ENCODE measurements at regions not wholly inside any gene's neighbourhood (a gene's known extent, or its start where the extent isn't known, plus 50 kb on each side); places are given as distances from the start of the nearest gene placed in this dataset.
A peak's percentile ranks its signal among the peaks of the same experiment; 100 is the strongest.

- H3K4me3 ChIP-seq (replicated peaks in 1 of 2; ENCODE audit: low read depth in 2 of 2, low read length in 2 of 2): no peak overlapping the region
- TF ChIP-seq, protein P1, sequence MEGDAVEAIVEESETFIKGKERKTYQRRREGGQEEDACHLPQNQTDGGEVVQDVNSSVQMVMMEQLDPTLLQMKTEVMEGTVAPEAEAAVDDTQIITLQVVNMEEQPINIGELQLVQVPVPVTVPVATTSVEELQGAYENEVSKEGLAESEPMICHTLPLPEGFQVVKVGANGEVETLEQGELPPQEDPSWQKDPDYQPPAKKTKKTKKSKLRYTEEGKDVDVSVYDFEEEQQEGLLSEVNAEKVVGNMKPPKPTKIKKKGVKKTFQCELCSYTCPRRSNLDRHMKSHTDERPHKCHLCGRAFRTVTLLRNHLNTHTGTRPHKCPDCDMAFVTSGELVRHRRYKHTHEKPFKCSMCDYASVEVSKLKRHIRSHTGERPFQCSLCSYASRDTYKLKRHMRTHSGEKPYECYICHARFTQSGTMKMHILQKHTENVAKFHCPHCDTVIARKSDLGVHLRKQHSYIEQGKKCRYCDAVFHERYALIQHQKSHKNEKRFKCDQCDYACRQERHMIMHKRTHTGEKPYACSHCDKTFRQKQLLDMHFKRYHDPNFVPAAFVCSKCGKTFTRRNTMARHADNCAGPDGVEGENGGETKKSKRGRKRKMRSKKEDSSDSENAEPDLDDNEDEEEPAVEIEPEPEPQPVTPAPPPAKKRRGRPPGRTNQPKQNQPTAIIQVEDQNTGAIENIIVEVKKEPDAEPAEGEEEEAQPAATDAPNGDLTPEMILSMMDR (IDR thresholded peaks at IDR 0.05; ENCODE audit: low read depth, low read length): no peak
- no peak for DNase-seq (ENCODE audit: low read depth in 2 of 2)
These were observed 289.4 kb upstream of the SASH1 start for GRCh38 chr6:148053209-148053608.

DNA sequence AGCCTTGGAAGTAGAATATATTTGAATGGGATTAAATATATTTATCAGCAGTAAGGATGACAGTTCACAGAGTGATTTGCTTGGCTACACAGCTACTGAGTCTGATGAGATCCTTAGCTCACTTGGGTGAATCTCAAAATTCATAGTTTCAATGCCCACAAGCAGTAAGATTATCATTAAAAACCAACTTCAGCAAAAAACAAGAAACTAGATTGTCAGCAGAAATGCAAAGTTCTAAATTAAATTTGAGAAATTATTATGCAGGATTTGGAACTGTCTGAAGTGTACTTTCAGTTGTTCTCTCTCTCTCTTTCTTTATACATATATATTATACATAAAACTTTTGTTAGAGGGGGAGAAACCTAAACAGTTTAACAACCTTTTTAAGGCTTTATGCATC, 288.8 kb upstream of the SASH1 start:
- TF ChIP-seq, protein P1 (IDR thresholded peaks at IDR 0.05; ENCODE audit: low read depth, low read length): no peak
- H3K4me3 ChIP-seq (replicated peaks in 1 of 2; ENCODE audit: low read depth in 2 of 2, low read length in 2 of 2): no peak overlapping the region
- no peak for DNase-seq (ENCODE audit: low read depth in 2 of 2)

DNA sequence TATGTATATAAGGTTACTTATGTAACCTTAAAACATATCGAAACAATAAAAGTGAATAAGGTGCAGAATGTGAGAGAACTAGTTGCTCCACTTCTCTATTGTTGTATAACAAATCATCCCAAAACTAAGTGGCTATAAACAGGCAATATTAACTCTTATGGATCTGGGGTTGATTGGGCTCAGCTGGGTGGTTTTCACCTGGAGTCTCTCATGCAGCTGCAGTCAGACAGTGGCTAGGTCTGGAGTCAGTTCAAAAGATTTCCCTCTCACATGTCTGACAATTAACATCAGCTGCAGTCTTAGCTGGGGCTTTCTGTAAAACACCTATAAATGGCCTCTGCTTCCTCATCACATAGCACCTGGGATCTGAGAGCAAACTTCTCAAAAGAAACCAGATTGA, 288.4 kb upstream of the SASH1 start:
- TF ChIP-seq, protein P1 (IDR thresholded peaks at IDR 0.05; ENCODE audit: low read depth, low read length): no peak
- DNase-seq (ENCODE audit: low read depth in 2 of 2): no peak
- no peak overlapping the region for H3K4me3 ChIP-seq (replicated peaks in 1 of 2; ENCODE audit: low read depth in 2 of 2, low read length in 2 of 2)

DNA sequence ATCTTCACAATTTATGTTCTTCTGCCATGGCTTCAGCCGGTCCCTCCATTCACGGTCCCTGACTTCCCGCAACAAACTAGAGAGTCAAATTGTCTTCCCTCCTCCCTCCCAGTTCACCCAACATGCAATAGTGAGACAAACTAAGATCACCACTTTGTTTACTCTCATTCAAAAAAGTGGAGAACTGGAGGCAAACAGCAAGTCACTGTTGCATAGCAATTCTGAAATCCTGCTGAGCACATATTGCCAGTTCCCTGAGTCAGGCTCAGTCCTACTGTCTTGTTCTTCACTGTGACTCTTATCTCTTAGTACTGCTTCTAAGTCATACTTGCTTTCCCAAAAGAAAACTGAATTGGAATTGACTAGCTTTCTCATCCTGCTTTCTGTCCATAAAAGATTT, 287.2 kb upstream of the SASH1 start:
- H3K4me3 ChIP-seq (replicated peaks in 1 of 2; ENCODE audit: low read depth in 2 of 2, low read length in 2 of 2): no peak overlapping the region
- DNase-seq (ENCODE audit: low read depth in 2 of 2): no peak
- TF ChIP-seq, protein P1 (IDR thresholded peaks at IDR 0.05; ENCODE audit: low read depth, low read length): no peak

DNA sequence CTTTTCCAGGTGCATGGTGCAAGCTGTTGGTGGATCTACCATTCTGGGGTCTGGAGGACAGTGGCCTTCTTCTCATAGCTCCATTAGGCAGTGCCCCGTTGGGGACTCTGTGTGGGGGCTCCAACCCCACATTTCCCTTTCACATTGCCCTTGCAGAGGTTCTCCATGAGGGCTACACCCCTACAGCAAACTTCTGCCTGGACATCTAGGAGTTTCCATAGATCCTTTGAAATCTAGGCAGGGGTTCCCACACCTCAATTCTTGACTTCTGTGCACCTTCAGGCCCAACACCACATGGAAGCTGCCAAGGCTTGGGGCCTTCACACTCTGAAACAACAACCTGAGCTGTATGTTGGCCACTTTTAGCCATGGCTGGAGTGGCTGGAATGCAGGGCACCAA, 282.8 kb upstream of the SASH1 start:
- TF ChIP-seq, protein P1 (IDR thresholded peaks at IDR 0.05; ENCODE audit: low read depth, low read length): no peak

GRCh38 chr6:148064406-148065134, 278.1 kb upstream of the SASH1 start:
- peak; percentile 47 to 50 for DNase-seq (ENCODE audit: low read depth in 2 of 2)
- TF ChIP-seq, protein P1 (IDR thresholded peaks at IDR 0.05; ENCODE audit: low read depth, low read length): no peak

More for the DNA sequence above, 282.8 kb upstream of the SASH1 start:
- no peak for DNase-seq (ENCODE audit: low read depth in 2 of 2)
- no peak overlapping the region for H3K4me3 ChIP-seq (replicated peaks in 1 of 2; ENCODE audit: low read depth in 2 of 2, low read length in 2 of 2)

More at GRCh38 chr6:148064406-148065134, 278.1 kb upstream of the SASH1 start:
- no peak overlapping the region for H3K4me3 ChIP-seq (replicated peaks in 1 of 2; ENCODE audit: low read depth in 2 of 2, low read length in 2 of 2)
